Progenitor cell of endocrine pancreas (in vitro differentiated cells): ENCODE measurements at regions not wholly inside any gene's neighbourhood (a gene's known extent, or its start where the extent isn't known, plus 50 kb on each side); places are given as distances from the start of the nearest gene placed in this dataset.

Experiments used
- DNase-seq: peaks from one replicate; pipeline ENCODE4 v3.0.0; 2021; ENCODE audit warnings: low spot score; ENCODE audit not compliant: unreplicated experiment
- H3K27ac Mint-ChIP-seq: 2 replicates; pipeline ENCODE4 v1.8.0; 2021; ENCODE audit warnings: mild to moderate bottlenecking, moderate library complexity, mixed read lengths
- H3K27me3 Mint-ChIP-seq: 2 replicates; pipeline ENCODE4 v1.8.0; 2021; ENCODE audit warnings: mixed read lengths
- H3K36me3 Mint-ChIP-seq: 2 replicates; pipeline ENCODE4 v1.8.0; 2022; ENCODE audit warnings: mixed read lengths; ENCODE audit not compliant: insufficient read depth
- H3K4me1 Mint-ChIP-seq: 2 replicates; pipeline ENCODE4 v1.8.0; 2021; ENCODE audit warnings: low read depth, mixed read lengths
- H3K4me3 Mint-ChIP-seq: 2 replicates; pipeline ENCODE4 v1.8.0; 2021; ENCODE audit warnings: low read depth, mild to moderate bottlenecking, moderate library complexity, mixed read lengths
- H3K9me3 Mint-ChIP-seq: 2 replicates; pipeline ENCODE4 v1.8.0; 2021; ENCODE audit warnings: low read depth, mixed read lengths
- CTCF ChIP-seq: fragments of 200-600 bp; sonication (generic); IDR thresholded peaks from one replicate; pipeline ENCODE4 v1.5.0; 2021; ENCODE audit warnings: antibody characterized with exemption, mild to moderate bottlenecking; ENCODE audit not compliant: unreplicated experiment

GRCh38 chr10:117698809-117699208 lies 156.3 kb downstream of the EMX2 start:
- Mint-ChIP-seq H3K36me3 (no peaks in the 10 kb centered on the region), H3K27ac (no peak overlapping the region), H3K4me3 (no peak overlapping the region), H3K27me3 (peaks cover 23% of the 10 kb centered on the region), H3K4me1 (no peaks in the 10 kb centered on the region), H3K9me3 (no peaks in the 10 kb centered on the region)
- no peak for TF ChIP-seq CTCF
- DNase-seq, result no peak

GRCh38 chr10:117699436-117700075 lies 157.0 kb downstream of the EMX2 start:
- H3K27ac Mint-ChIP-seq, result no peak overlapping the region
- peaks cover 24% of the 10 kb centered on the region for H3K27me3 Mint-ChIP-seq
- H3K36me3 Mint-ChIP-seq, result no peaks in the 10 kb centered on the region
- TF ChIP-seq CTCF, result no peak
- no peaks in the 10 kb centered on the region for H3K4me1 Mint-ChIP-seq
- no peak for DNase-seq
- no peak overlapping the region for H3K4me3 Mint-ChIP-seq
- H3K9me3 Mint-ChIP-seq, result no peaks in the 10 kb centered on the region

GRCh38 chr10:117710181-117710798 lies 167.7 kb downstream of the EMX2 start:
- Mint-ChIP-seq H3K27ac (no peak overlapping the region), H3K27me3 (peaks cover 38% of the 10 kb centered on the region), H3K36me3 (no peaks in the 10 kb centered on the region), H3K9me3 (peaks cover 2% of the 10 kb centered on the region), H3K4me1 (no peaks in the 10 kb centered on the region), H3K4me3 (no peak overlapping the region)
- TF ChIP-seq CTCF, result no peak
- no peak for DNase-seq

DNA sequence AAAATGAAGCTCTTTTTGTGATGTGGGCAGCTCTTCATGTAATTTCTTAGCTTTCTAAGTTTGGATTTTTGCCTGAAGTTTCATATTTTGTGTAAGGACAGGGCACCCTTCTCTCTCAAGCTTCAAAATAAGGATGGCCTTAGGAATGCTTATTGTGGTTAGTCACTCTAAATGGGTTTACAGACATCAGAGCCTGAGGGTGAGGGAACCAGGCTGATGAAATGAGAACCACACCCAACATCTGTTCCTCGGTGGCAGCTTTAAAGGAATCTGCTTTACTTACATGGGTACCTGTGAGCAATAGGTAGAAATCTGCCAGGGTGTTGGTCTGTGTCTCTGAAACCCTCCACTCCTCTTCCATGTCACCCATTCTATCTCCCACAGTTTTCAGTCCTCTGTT lies 174.3 kb downstream of the EMX2 start:
- H3K9me3 Mint-ChIP-seq, result peaks cover 2% of the 10 kb centered on the region
- TF ChIP-seq CTCF, result no peak
- peaks cover 23% of the 10 kb centered on the region for H3K4me1 Mint-ChIP-seq
- H3K27ac Mint-ChIP-seq, result no peak overlapping the region
- peaks cover 12% of the 10 kb centered on the region for H3K27me3 Mint-ChIP-seq
- DNase-seq, result no peak
- no peak overlapping the region for H3K4me3 Mint-ChIP-seq
- H3K36me3 Mint-ChIP-seq, result no peaks in the 10 kb centered on the region

GRCh38 chr10:117718986-117719920 lies 176.7 kb downstream of the EMX2 start:
- Mint-ChIP-seq H3K27ac (peak overlapping the region; percentile 34), H3K4me1 (peaks cover 24% of the 10 kb centered on the region), H3K36me3 (no peaks in the 10 kb centered on the region), H3K27me3 (peaks cover 10% of the 10 kb centered on the region), H3K4me3 (no peak overlapping the region), H3K9me3 (peaks cover 2% of the 10 kb centered on the region)
- no peak for DNase-seq
- TF ChIP-seq CTCF, result no peak
